ENCODE measurements at regions not wholly inside any gene's neighbourhood (a gene's known extent, or its start where the extent isn't known, plus 50 kb on each side); places are given as distances from the start of the nearest gene placed in this dataset.

- DNase-seq (ENCODE audit: low read depth in 2 of 2) = no peak
Measured at GRCh38 chr18:45266023-45266422, 349.3 kb upstream of the SLC14A2 start.

GRCh38 chr18:45267622-45268021, 347.7 kb upstream of the SLC14A2 start:
- DNase-seq (ENCODE audit: low read depth in 2 of 2) = no peak

DNA sequence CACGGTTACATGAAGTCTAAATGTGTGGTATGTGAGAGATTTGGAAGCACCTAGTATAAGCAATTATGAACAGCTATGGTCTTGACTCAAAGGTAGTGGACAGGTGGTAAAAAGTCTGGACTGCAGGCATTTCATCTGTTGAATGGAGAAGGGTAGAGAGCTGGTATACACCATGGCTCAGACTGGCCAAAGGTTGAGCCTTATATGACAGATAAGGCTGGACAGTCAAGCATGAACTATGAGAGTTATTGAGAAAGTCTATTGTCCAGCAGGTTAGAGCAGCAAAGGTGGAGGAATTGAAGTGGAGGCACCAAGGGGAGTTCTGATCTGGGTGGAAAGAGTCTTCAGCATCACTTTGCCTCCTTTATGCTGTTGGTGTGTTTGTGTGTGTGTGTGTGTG, 346.7 kb upstream of the SLC14A2 start:
- DNase-seq (ENCODE audit: low read depth in 2 of 2) = no peak

DNA sequence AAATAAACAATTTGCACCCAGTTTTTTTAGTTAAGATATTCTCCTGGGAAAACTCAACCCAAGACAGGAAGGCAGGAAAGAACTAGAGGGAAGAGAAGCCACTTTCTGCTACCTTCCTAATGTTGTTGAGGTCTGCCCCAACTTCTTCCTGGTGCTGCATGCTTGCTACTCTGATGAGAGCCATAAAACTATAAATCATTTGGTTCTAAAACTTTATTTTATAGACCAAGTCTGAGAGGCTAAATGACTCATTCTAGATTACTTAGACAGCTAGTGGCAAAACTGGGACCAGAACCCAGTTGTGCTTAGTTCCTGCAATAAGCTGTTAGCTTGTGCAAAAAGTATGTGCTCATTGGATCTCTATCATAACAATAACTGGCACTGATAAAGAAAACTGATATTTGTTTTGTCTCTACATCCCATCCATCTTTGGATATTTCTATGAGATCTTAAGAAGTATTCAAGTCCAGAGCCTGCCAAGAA, 344.9 kb upstream of the SLC14A2 start:
- DNase-seq (ENCODE audit: low read depth in 2 of 2) = no peak

DNA sequence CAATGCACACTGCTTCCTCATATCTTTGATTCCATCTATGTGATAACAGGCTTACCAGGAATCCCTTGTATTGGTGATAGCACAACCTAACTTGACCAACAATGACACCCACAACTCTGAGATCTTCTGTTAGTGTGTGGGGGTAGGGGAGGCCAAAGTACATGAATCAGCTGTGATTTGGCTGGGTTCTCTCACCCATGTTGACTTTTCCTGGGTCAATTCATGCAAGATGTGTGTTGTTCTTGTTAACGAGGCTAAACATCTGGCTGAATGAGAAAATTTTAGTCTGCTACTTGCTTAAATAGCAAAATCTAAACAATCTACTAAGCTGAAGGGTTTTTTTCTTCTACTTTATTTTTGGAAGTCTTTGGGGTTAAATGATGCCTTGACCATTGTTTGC, 341.2 kb upstream of the SLC14A2 start:
- DNase-seq (ENCODE audit: low read depth in 2 of 2) = no peak

GRCh38 chr18:45275367-45276113, 339.7 kb upstream of the SLC14A2 start:
- DNase-seq (ENCODE audit: low read depth in 2 of 2) = no peak

- DNase-seq (ENCODE audit: low read depth in 2 of 2) = no peak
Measured at GRCh38 chr18:45276878-45277277, 338.4 kb upstream of the SLC14A2 start.

DNA sequence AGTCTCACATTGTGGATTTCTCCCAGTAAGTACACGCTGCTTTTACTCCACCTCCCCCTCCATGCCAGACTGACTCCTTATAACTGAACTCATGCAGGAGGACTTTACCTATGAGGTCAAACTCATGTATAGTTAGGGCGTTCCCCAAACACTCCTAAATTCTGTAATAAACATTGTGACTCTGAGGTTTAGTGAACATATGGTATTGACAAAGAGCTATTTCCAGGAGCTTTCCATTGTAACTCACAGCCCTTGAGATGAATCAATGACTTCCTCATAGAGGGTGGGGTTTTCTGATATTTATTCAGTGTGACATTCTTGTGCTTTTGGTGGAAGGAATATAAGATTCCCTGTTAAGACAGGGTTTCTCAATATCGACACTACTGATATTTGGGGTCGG, 337.4 kb upstream of the SLC14A2 start:
- no peak for DNase-seq (ENCODE audit: low read depth in 2 of 2)

DNA sequence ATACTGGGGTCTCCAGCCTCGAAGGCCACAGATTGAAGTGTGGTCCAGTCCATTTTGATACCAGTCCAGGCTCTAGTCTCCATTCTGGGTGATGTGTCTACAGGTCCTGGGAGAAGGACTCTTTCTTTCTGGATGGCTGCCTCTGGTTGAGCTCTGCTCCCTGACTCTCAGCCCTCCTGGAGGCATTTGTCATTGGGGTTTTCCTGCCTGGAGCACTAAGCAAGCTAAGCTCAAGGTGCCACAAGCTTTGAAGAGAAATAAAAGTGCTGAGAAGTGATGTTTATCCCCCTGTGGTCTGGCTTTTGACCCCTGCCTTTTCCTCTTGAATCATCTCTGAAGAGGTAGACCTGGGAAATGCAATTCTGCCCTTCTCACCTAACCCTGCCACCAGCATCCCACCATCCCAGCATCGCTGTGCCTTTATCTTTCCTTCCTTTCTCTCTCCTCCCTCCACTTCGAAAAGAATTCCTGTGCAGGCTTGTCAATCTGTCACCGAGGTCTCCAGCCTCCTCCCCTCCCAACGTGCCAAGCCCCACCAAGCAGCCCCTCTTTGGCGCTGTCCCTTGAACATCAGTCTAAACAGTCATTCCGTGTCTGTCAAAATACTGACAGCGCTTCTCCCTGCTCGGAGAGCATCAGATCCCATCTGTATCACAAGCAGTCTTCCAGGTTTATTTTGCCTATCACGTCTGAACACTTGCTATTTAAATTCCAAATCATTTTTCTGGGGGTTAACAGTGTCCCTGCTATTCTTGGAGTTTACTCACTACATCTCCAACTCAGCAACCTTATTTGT, 334.6 kb upstream of the SLC14A2 start:
- DNase-seq (ENCODE audit: low read depth in 2 of 2) = no peak

GRCh38 chr18:45282101-45282812, 333.0 kb upstream of the SLC14A2 start:
- DNase-seq (ENCODE audit: low read depth in 2 of 2) = no peak

DNA sequence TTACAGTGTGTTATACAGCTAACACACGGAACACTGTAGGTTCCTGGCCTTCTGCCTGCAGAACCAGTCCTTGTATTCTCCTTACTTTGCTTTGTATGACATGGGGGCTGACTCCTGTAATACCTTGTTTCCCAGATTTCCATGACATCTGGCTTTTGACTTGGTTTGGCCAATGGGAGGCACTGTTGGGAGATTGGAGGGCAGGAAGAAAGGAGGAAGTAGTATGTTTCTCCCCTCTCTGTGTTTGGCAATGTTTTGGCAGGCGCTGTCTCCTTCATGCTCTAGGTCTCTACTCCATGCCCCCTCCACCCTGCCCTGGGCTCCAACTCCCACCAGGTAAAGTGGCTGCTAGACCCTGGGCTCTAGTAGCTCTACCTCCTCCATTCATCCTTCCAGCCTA, 331.1 kb upstream of the SLC14A2 start:
- DNase-seq (ENCODE audit: low read depth in 2 of 2) = no peak

DNA sequence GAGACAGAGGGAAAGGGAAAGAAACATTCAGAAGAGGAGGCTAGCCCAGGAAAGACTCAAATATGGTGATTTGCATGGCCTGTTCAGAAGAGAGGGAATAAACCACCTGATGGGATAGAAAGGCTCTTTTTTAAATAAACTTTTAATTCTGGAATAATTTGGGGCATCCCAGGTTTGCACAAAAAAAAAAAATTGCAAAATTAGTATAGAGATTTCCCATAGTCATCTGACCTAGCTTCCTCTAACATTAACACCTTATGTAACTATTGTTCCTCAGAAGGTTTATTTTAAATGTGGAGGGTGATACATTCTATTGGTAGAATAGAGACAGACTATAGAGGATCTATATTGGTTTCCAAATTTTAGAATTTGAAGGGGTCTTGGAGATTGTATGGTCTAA, 330.4 kb upstream of the SLC14A2 start:
- DNase-seq (ENCODE audit: low read depth in 2 of 2) = no peak

GRCh38 chr18:45285251-45285650, 330.0 kb upstream of the SLC14A2 start:
- no peak for DNase-seq (ENCODE audit: low read depth in 2 of 2)

- DNase-seq (ENCODE audit: low read depth in 2 of 2) = no peak
Measured at GRCh38 chr18:45286431-45286830, 328.8 kb upstream of the SLC14A2 start.

DNA sequence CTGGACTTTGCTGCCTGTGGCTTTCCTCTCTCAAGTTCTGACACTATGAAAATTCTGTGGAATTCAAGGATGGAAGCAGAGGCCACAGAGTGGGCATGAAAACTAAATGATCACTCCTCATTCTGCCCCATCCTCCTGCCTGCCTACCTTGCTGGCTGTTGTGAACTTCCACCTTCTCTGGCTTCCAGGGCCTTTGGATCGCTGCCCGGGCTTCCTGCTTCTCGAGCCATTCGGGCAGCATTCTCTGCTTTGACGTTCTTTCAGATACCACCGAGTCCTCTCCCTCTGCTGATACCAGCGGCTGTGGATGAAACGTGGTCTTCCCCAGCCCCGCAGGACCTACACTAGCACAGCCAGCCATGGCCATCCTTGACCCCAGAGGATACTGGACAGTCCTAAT, 327.7 kb upstream of the SLC14A2 start:
- DNase-seq (ENCODE audit: low read depth in 2 of 2) = no peak

GRCh38 chr18:45290364-45290763, 324.9 kb upstream of the SLC14A2 start:
- no peak for DNase-seq (ENCODE audit: low read depth in 2 of 2)

- peak in 1 of 2 experiments; percentile 6 for DNase-seq (ENCODE audit: low read depth in 2 of 2)
Measured at GRCh38 chr18:45291621-45292615, 323.4 kb upstream of the SLC14A2 start.

DNA sequence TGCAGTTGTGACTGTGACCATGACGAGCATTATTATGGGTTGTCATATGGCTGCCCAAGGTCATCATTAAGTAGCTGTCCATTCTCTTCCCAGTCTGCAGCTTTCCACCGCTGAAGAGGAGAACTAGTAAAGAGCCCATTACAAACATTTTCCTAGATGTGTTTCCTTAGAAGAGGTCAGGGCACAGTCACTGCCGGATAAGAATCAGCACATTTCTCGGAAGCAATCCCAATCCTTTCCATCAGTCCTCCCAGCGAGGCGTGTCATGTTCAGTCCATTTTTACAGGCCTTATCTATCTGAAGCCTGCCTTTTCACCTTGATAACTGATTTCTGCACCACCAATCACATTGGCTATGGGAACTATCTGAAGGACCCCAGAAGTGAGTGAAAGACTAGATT, 319.9 kb upstream of the SLC14A2 start:
- no peak for DNase-seq (ENCODE audit: low read depth in 2 of 2)

DNA sequence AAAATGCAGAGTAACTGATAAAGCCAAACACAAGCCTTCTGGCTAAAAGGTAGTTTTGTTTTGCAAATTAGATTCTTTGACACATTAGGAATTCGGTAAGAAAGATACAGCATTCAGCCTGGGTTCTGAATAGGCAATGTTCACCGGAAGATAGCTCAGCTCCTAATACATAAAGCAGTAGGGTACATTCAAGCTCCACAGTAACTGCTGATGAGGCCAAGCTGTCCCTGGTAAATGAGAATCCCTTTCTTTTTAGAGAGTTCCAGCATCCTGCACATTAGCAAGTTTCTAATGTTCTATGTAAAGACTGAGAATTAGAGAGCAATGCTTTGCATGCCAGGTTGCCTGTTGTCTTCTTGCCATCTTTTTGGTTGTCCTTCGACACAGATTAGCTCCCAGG, 316.3 kb upstream of the SLC14A2 start:
- no peak for DNase-seq (ENCODE audit: low read depth in 2 of 2)

DNA sequence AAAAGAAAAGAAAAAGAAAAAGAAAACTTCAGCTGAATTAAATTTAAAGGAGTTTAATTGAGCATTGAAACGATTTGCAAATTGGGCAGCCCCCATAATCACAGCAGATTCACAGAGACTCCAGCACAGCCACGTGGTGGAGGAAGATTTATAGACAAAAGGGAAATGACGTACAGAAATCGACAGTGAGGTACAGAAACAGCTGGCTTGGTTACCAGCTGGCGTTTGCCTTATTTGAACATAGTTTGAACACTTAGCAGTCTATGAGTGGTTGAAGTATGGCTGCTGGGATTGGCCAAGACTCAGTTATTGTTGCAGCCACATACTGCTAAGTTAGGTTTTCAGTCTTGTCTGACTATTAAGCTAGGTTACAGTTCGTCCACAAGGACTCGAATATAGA, 312.2 kb upstream of the SLC14A2 start:
- no peak for DNase-seq (ENCODE audit: low read depth in 2 of 2)

GRCh38 chr18:45304558-45304957, 310.7 kb upstream of the SLC14A2 start:
- no peak for DNase-seq (ENCODE audit: low read depth in 2 of 2)

Measured in fibroblast of skin of left biceps (primary cell).